ENCODE measurements at regions not wholly inside any gene's neighbourhood (a gene's known extent, or its start where the extent isn't known, plus 50 kb on each side); places are given as distances from the start of the nearest gene placed in this dataset.

DNA sequence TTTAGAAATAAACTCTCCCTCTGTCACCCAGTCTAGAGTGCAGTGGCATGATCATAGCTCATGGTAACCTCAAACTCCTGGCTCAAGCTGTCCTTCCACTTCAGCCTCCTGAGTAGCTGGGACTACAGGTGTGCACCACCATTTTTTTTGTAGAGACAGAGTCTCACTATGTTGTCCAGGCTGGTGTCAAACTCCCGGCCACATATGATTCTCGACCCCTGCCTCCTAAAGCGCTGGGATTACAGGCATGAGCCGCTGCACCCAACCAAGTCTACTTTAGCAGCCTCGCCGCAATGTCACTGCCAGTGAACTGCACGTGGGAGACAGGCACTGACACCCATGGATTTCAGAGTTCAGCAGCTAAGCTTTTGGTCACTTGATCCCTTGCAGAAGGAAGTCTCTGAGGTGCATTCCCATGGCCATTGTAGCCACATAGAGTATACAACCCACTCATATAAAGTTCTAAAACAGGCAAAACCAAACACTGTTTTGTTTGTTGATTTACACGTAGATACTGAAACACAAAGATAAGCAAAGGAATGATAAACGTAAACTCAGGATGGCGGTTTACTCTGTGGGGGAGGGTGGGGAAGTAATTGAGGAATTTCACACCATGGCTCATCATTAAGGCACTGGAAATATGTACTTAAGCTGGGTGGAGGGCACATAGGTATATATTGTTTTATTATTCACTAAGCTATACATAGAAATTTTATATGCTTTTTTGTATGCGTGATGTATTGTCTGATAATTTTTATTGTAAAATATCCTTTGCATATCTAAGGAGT is 115.0 kb downstream of the MEX3B start:
- TF ChIP-seq EZH2phosphoT487 (IDR thresholded peaks at IDR 0.05; ENCODE audit: low read depth, severe bottlenecking, unreplicated experiment) (no peak), EZH2 (IDR thresholded peaks at IDR 0.05; ENCODE audit: borderline replicate concordance) (no peak)
- TF ChIP-seq, protein P1, sequence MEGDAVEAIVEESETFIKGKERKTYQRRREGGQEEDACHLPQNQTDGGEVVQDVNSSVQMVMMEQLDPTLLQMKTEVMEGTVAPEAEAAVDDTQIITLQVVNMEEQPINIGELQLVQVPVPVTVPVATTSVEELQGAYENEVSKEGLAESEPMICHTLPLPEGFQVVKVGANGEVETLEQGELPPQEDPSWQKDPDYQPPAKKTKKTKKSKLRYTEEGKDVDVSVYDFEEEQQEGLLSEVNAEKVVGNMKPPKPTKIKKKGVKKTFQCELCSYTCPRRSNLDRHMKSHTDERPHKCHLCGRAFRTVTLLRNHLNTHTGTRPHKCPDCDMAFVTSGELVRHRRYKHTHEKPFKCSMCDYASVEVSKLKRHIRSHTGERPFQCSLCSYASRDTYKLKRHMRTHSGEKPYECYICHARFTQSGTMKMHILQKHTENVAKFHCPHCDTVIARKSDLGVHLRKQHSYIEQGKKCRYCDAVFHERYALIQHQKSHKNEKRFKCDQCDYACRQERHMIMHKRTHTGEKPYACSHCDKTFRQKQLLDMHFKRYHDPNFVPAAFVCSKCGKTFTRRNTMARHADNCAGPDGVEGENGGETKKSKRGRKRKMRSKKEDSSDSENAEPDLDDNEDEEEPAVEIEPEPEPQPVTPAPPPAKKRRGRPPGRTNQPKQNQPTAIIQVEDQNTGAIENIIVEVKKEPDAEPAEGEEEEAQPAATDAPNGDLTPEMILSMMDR (IDR thresholded peaks at IDR 0.05; ENCODE audit: poor library complexity), result no peak
- no peak overlapping the region for H3K4me2 ChIP-seq
- no peak for DNase-seq (ENCODE audit: low spot score)
- H3K79me2 ChIP-seq, result no peaks in the 10 kb centered on the region
- 80% methylated on average over 11 of the region's 11 CpGs for WGBS (ENCODE audit: low lambda C conversion rate, missing lambda C conversion rate)
- no peaks in the 10 kb centered on the region for H3K4me1 ChIP-seq (ENCODE audit: insufficient read depth)
- H3K9me3 ChIP-seq (ENCODE audit: low read depth), result no peaks in the 10 kb centered on the region
- H3K27ac ChIP-seq, result no peak overlapping the region
- no peak overlapping the region for H3K4me3 ChIP-seq
- H3K27me3 ChIP-seq, result no peaks in the 10 kb centered on the region
- no peak overlapping the region for H2AFZ ChIP-seq
- no peaks in the 10 kb centered on the region for H4K20me1 ChIP-seq (ENCODE audit: insufficient read depth, poor library complexity, severe bottlenecking)
- H3K9me2 ChIP-seq (replicated peaks; ENCODE audit: insufficient read depth), result no peaks in the 10 kb centered on the region
- H3K36me3 ChIP-seq (replicated peaks; ENCODE audit: insufficient read depth, low read depth), result no peaks in the 10 kb centered on the region

DNA sequence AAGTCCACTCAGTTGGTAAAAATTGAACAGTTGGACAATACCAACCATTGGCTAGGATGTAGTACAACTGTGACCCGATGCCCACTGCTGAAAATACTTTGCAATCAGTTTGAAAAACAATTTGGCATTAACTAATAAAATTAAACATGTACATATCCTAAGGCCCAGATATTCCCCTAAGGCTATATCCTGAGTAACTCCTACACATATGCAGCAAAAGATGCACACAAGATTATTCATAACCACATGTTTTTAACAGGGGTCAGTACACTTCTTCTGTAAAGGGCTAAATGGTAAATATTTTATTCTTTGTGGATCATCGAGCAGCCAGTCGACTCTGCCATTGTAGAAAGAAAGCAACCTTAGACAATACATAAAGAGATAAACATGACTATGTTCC is 116.3 kb downstream of the MEX3B start:
- no peak for DNase-seq (ENCODE audit: low spot score)
- TF ChIP-seq EZH2phosphoT487 (IDR thresholded peaks at IDR 0.05; ENCODE audit: low read depth, severe bottlenecking, unreplicated experiment) (no peak), EZH2 (IDR thresholded peaks at IDR 0.05; ENCODE audit: borderline replicate concordance) (no peak)
- TF ChIP-seq, protein P1 (IDR thresholded peaks at IDR 0.05; ENCODE audit: poor library complexity), result no peak
- Histone ChIP-seq H3K4me1 (ENCODE audit: insufficient read depth) (no peaks in the 10 kb centered on the region), H4K20me1 (ENCODE audit: insufficient read depth, poor library complexity, severe bottlenecking) (no peaks in the 10 kb centered on the region), H3K79me2 (no peaks in the 10 kb centered on the region), H3K27ac (no peak overlapping the region), H3K36me3 (replicated peaks; ENCODE audit: insufficient read depth, low read depth) (no peaks in the 10 kb centered on the region), H3K4me2 (no peak overlapping the region), H3K27me3 (no peaks in the 10 kb centered on the region), H3K9me2 (replicated peaks; ENCODE audit: insufficient read depth) (no peaks in the 10 kb centered on the region), H3K9me3 (ENCODE audit: low read depth) (no peaks in the 10 kb centered on the region), H3K4me3 (no peak overlapping the region), H2AFZ (no peak overlapping the region)
- 92% methylated on average over 3 of the region's 3 CpGs for WGBS (ENCODE audit: low lambda C conversion rate, missing lambda C conversion rate)

DNA sequence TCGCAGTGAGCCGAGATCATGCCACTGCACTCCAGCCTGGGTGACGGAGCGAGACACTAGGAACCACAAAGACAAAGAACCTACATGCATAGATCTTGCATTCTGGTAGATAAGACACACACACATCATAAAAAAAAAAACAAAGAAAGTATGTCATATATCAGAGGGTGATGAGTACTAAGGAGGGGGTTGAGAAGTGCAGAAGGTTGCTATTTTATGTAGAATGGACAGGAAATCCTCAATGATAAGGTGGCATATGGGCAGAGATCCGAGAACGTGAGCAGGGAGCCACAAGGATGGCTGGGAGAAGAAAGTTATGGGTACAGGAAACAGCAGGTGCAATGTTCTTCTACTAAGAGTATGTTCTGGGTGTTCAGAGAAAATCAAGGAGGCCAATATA is 118.8 kb downstream of the MEX3B start:
- DNase-seq (ENCODE audit: low spot score), result no peak
- Histone ChIP-seq H2AFZ (no peak overlapping the region), H4K20me1 (ENCODE audit: insufficient read depth, poor library complexity, severe bottlenecking) (no peaks in the 10 kb centered on the region), H3K36me3 (replicated peaks; ENCODE audit: insufficient read depth, low read depth) (no peaks in the 10 kb centered on the region), H3K4me1 (ENCODE audit: insufficient read depth) (no peaks in the 10 kb centered on the region), H3K9me3 (ENCODE audit: low read depth) (no peaks in the 10 kb centered on the region), H3K9me2 (replicated peaks; ENCODE audit: insufficient read depth) (no peaks in the 10 kb centered on the region), H3K4me3 (no peak overlapping the region), H3K4me2 (no peak overlapping the region), H3K79me2 (no peaks in the 10 kb centered on the region), H3K27ac (no peak overlapping the region), H3K27me3 (no peaks in the 10 kb centered on the region)
- WGBS (ENCODE audit: low lambda C conversion rate, missing lambda C conversion rate), result 98% methylated on average over 6 of the region's 6 CpGs
- TF ChIP-seq EZH2phosphoT487 (IDR thresholded peaks at IDR 0.05; ENCODE audit: low read depth, severe bottlenecking, unreplicated experiment), result no peak
- TF ChIP-seq, protein P1 (IDR thresholded peaks at IDR 0.05; ENCODE audit: poor library complexity), result no peak
- no peak for TF ChIP-seq EZH2 (IDR thresholded peaks at IDR 0.05; ENCODE audit: borderline replicate concordance)

Data from hepatocyte (in vitro differentiated cells).